ENCODE measurements at regions not wholly inside any gene's neighbourhood (a gene's known extent, or its start where the extent isn't known, plus 50 kb on each side); places are given as distances from the start of the nearest gene placed in this dataset.

DNA sequence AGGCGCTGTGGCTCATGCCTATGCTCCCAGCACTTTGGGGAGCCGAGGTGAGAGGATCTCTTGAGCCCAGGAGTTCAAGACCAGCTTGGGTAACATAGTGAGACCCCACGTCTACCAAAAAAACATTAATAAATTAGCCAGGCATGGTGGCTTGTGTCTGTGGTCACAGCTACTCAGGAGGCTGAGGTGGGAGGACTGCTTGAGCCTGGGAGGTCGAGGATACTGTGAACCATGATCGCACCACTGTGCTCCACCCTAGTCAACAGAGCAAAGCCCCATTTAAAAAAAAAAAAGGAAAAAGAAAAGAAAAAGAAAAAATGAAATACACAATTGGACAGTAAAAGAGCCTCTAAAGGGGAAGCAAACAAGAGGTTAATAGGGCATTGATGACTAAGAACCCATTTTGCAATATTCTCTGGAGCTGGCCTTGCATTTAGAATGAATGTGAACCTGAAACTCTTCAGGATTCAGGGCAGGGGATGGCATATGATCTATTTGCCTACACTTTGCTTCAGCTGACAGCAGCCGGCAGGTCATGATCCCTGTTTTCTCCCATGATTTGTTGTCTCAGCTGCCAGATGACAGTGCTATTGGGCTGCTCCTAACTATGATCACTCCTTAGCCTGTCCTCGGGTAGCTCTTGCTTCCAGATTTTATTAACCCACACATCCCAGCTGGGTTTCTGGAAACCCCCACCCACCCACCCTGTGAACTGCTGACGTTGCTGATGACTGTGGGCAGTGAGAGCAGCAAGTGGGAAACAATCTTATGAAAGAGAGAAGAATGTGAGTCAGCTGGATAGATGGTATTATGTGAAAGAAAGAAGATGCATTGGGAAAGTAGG, 83.8 kb upstream of the ELOVL5 start:
- TF ChIP-seq EZH2 (IDR thresholded peaks at IDR 0.05), result no peak
- TF ChIP-seq POLR2AphosphoS5 (IDR thresholded peaks at IDR 0.05; ENCODE audit: borderline replicate concordance, low read depth, low read length), result no peak
- no peak for TF ChIP-seq FOXP2 (optimal IDR thresholded peaks at IDR 0.05; ENCODE audit: control extremely low read depth, extremely low read length, insufficient read depth)
